ENCODE measurements at regions not wholly inside any gene's neighbourhood (a gene's known extent, or its start where the extent isn't known, plus 50 kb on each side); places are given as distances from the start of the nearest gene placed in this dataset.

GRCh38 chr2:66733364-66733999 is 298.6 kb downstream of the MEIS1 start:
- WGBS (ENCODE audit: extremely low coverage, insufficient read length, low lambda C conversion rate) = no CpG with 5 or more reads among the region's 8 CpGs
- H3K27me3 Mint-ChIP-seq (ENCODE audit: low read depth) = peaks cover 2% of the 10 kb centered on the region; the same call in 1 of the 2 replicates

More at GRCh38 chr2:66733364-66733999, 298.6 kb downstream of the MEIS1 start:
- Mint-ChIP-seq H3K36me3 (ENCODE audit: insufficient read depth in 1 of 3, low read depth in 3 of 3) (0 out of 7 replicates have a peak, but pooled peaks cover 0 to 1% (median 0%) of the 10 kb centered on the region in 3 experiments), H3K4me1 (peaks cover 3 to 4% of the 10 kb centered on the region in 2 experiments), H3K27ac (no peak overlapping the region), H3K4me3 (no peak overlapping the region), H3K9me3 (peaks cover 1 to 2% of the 10 kb centered on the region in 2 experiments; a peak in 1 of 5 replicates)
- Histone ChIP-seq H3K79me2 (ENCODE audit: insufficient read depth, low read length) (no peaks in the 10 kb centered on the region), H3K9me3 (ENCODE audit: control insufficient read depth, low read depth, low read length) (no peaks in the 10 kb centered on the region), H3K9ac (ENCODE audit: extremely low read depth, insufficient read length, low read length) (no peak overlapping the region), H2BK20ac (ENCODE audit: low read depth, low read length, poor library complexity, severe bottlenecking) (no peak overlapping the region), H3K14ac (ENCODE audit: insufficient read depth, low read length) (no peak overlapping the region), H2AK5ac (ENCODE audit: insufficient read length, low read length) (no peak overlapping the region), H3T11ph (ENCODE audit: low read length) (no peak overlapping the region), H4K91ac (ENCODE audit: insufficient read length, low read depth, low read length) (no peak overlapping the region), H4K5ac (ENCODE audit: insufficient read length, low read depth, low read length) (no peak overlapping the region), H3K18ac (ENCODE audit: insufficient read length, low read depth, low read length) (no peak overlapping the region), H3K23ac (ENCODE audit: insufficient read length, low read depth, low read length) (no peak overlapping the region), H3K56ac (ENCODE audit: insufficient read length, low read depth, low read length) (no peak overlapping the region), H3K23me2 (ENCODE audit: insufficient read length, low read depth, low read length, poor library complexity, severe bottlenecking) (no peaks in the 10 kb centered on the region), H4K8ac (replicated peaks; ENCODE audit: insufficient read length, low read depth, low read length) (no peak overlapping the region), H3K27me3 (ENCODE audit: insufficient read depth, low read length) (no peaks in the 10 kb centered on the region), H3K4me2 (ENCODE audit: insufficient read depth, insufficient read length, low read length) (no peak overlapping the region), H2BK5ac (ENCODE audit: insufficient read length, low read length) (no peak overlapping the region), H3K4me1 (ENCODE audit: insufficient read depth, low read length) (no peaks in the 10 kb centered on the region), H2BK15ac (ENCODE audit: low read depth, low read length) (no peak overlapping the region), H2BK12ac (ENCODE audit: insufficient read length, low read depth, low read length) (no peak overlapping the region), H3K79me1 (ENCODE audit: insufficient read depth, low read depth, low read length, poor library complexity, severe bottlenecking) (no peaks in the 10 kb centered on the region), H3K4ac (ENCODE audit: low read depth, low read length) (no peak overlapping the region), H3K27ac (ENCODE audit: insufficient read length, low read depth, low read length) (no peak overlapping the region), H2BK120ac (ENCODE audit: low read depth, low read length, poor library complexity, severe bottlenecking) (no peak overlapping the region), H2AFZ (ENCODE audit: low read length) (no peak overlapping the region), H4K20me1 (ENCODE audit: control insufficient read depth, insufficient read depth, insufficient read length) (no peaks in the 10 kb centered on the region)
- TF ChIP-seq CTCF (conservative IDR thresholded peaks at IDR 0.05) = no peak
- DNase-seq = no peak

All from H9 (cell line).